ENCODE measurements at regions not wholly inside any gene's neighbourhood (a gene's known extent, or its start where the extent isn't known, plus 50 kb on each side); places are given as distances from the start of the nearest gene placed in this dataset.

DNA sequence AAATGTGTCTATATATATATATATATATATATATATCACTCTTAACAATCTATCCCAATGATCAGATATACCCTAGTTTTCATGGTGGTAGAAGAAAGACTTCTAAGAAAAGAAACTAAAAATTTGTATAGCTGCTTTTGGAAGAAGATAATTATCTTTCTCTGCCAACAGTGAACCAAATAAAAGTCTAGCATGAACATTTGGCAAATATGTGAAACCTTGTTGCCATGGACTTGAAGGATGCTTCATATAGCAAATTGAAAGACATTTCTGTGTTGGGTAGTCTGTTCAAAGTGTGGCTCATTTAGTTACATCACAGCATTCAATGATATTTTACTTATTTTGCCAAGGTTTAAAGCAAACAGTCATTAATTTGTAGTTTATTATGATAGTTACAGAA is 219.9 kb upstream of the NECTIN3 start:
- ATAC-seq = no peak
- Histone ChIP-seq H3K27ac (ENCODE audit: low read length) (no peak overlapping the region), H3K27me3 (ENCODE audit: control insufficient read depth, insufficient read depth, low read length) (no peaks in the 10 kb centered on the region), H3K4me3 (ENCODE audit: low read length) (no peak overlapping the region), H3K9me3 (ENCODE audit: control insufficient read depth, insufficient read depth, low read length) (no peaks in the 10 kb centered on the region), H3K36me3 (ENCODE audit: control insufficient read depth, insufficient read depth, low read length) (no peaks in the 10 kb centered on the region), H3K4me1 (ENCODE audit: control insufficient read depth, insufficient read depth, low read length) (no peaks in the 10 kb centered on the region)
- H3K27me3 Mint-ChIP-seq (ENCODE audit: low read depth in 2 of 2) = no peaks in the 10 kb centered on the region
- H3K4me3 Mint-ChIP-seq = no peak overlapping the region
- no peaks in the 10 kb centered on the region for H3K36me3 Mint-ChIP-seq
- intact Hi-C loops (cut with micrococcal nuclease) = no loop called here
- H3K27ac Mint-ChIP-seq = no peak overlapping the region
- TF ChIP-seq, protein P1, sequence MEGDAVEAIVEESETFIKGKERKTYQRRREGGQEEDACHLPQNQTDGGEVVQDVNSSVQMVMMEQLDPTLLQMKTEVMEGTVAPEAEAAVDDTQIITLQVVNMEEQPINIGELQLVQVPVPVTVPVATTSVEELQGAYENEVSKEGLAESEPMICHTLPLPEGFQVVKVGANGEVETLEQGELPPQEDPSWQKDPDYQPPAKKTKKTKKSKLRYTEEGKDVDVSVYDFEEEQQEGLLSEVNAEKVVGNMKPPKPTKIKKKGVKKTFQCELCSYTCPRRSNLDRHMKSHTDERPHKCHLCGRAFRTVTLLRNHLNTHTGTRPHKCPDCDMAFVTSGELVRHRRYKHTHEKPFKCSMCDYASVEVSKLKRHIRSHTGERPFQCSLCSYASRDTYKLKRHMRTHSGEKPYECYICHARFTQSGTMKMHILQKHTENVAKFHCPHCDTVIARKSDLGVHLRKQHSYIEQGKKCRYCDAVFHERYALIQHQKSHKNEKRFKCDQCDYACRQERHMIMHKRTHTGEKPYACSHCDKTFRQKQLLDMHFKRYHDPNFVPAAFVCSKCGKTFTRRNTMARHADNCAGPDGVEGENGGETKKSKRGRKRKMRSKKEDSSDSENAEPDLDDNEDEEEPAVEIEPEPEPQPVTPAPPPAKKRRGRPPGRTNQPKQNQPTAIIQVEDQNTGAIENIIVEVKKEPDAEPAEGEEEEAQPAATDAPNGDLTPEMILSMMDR (IDR thresholded peaks at IDR 0.05) = no peak
- H3K9me3 Mint-ChIP-seq = peaks cover 8 to 9% of the 10 kb centered on the region in 2 donors
- no peak for DNase-seq
- no peaks in the 10 kb centered on the region for H3K4me1 Mint-ChIP-seq

DNA sequence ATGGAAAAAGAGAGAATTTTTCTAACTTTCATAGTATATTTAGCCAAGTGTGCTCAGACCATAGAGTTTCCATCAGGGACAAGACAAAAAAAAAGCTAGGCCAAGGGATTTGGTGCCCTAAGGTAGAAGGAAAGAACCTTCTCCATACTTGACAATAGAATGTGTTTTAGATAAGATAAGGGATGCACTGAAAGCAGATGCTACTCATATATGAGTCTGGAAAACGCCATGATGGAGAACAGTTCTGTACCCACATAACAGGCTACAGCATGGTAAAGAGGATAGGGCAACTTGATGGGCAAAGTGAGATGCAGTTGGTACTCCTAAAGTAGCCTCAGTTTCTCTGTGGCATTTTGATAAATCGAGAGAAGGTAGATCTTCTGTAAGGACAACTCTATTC is 216.4 kb upstream of the NECTIN3 start:
- DNase-seq (no peak), ATAC-seq (no peak)
- 88% methylated on average over 2 of the region's 2 CpGs for WGBS (ENCODE audit: insufficient coverage)
- Mint-ChIP-seq H3K4me1 (no peaks in the 10 kb centered on the region), H3K36me3 (no peaks in the 10 kb centered on the region), H3K27ac (no peak overlapping the region), H3K27me3 (ENCODE audit: low read depth in 2 of 2) (no peaks in the 10 kb centered on the region), H3K4me3 (no peak overlapping the region), H3K9me3 (peaks cover 6 to 9% of the 10 kb centered on the region in 2 donors)
- Histone ChIP-seq H3K27me3 (ENCODE audit: control insufficient read depth, insufficient read depth, low read length) (no peaks in the 10 kb centered on the region), H3K27ac (ENCODE audit: low read length) (no peak overlapping the region), H3K4me1 (ENCODE audit: control insufficient read depth, insufficient read depth, low read length) (no peaks in the 10 kb centered on the region), H3K9me3 (ENCODE audit: control insufficient read depth, insufficient read depth, low read length) (no peaks in the 10 kb centered on the region), H3K4me3 (ENCODE audit: low read length) (no peak overlapping the region), H3K36me3 (ENCODE audit: control insufficient read depth, insufficient read depth, low read length) (no peaks in the 10 kb centered on the region)
- TF ChIP-seq, protein P1 (IDR thresholded peaks at IDR 0.05) = no peak
- intact Hi-C loops (cut with micrococcal nuclease) = no loop called here

DNA sequence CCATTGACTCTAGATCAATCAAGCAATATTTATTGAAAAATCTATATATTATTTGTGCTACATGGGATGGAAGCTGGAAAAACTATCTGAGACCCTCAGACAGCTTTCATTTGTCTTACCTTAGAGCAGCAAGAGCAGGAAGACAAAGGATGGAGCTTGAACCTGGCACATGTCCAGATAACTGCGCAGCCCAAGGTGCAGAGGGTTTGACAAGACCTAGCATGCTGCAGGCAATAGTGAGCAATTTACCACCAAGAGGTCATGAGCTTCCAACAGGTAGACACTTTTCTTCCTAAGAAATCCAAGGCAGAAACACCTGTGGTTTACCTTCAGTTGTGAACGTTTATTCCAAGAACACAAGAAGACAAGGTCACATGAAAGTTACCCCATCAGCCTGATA is 214.7 kb upstream of the NECTIN3 start:
- TF ChIP-seq, protein P1 (IDR thresholded peaks at IDR 0.05) = no peak
- Mint-ChIP-seq H3K36me3 (no peaks in the 10 kb centered on the region), H3K27me3 (ENCODE audit: low read depth in 2 of 2) (no peaks in the 10 kb centered on the region), H3K27ac (no peak overlapping the region), H3K4me1 (no peaks in the 10 kb centered on the region), H3K4me3 (no peak overlapping the region), H3K9me3 (peaks cover 4 to 6% of the 10 kb centered on the region in 2 donors)
- Histone ChIP-seq H3K27me3 (ENCODE audit: control insufficient read depth, insufficient read depth, low read length) (no peaks in the 10 kb centered on the region), H3K4me3 (ENCODE audit: low read length) (no peak overlapping the region), H3K9me3 (ENCODE audit: control insufficient read depth, insufficient read depth, low read length) (no peaks in the 10 kb centered on the region), H3K4me1 (ENCODE audit: control insufficient read depth, insufficient read depth, low read length) (no peaks in the 10 kb centered on the region), H3K27ac (ENCODE audit: low read length) (no peak overlapping the region), H3K36me3 (ENCODE audit: control insufficient read depth, insufficient read depth, low read length) (no peaks in the 10 kb centered on the region)
- DNase-seq = no peak
- ATAC-seq = no peak
- 95% methylated on average over 2 of the region's 2 CpGs for WGBS (ENCODE audit: insufficient coverage)
- intact Hi-C loops (cut with micrococcal nuclease) = no loop called here

DNA sequence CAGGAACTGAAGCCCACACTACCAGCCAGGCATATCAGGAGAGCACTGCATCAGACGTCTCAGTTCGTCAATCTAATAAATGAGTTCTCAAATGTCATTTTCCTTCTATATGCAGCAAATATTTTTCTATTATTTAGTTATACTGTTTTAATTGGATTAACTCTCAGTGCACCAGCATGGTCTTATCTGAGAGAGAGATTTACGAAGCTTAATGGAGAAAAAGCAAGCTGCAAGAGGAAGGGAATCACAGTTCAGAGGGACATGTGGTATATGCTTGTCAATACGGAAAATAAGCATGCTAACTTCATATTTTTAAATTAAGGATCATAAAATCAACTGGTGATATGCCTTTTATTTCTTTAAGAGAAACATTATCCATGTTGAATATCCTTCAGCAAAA is 213.1 kb upstream of the NECTIN3 start:
- 78% methylated on average over 1 of the region's 4 CpGs for WGBS (ENCODE audit: insufficient coverage)
- H3K4me3 ChIP-seq (ENCODE audit: low read length) = no peak overlapping the region
- H3K4me1 ChIP-seq (ENCODE audit: control insufficient read depth, insufficient read depth, low read length) = no peaks in the 10 kb centered on the region
- H3K36me3 ChIP-seq (ENCODE audit: control insufficient read depth, insufficient read depth, low read length) = no peaks in the 10 kb centered on the region
- intact Hi-C loops (cut with micrococcal nuclease) = no loop called here
- no peaks in the 10 kb centered on the region for H3K27me3 ChIP-seq (ENCODE audit: control insufficient read depth, insufficient read depth, low read length)
- H3K4me1 Mint-ChIP-seq = no peaks in the 10 kb centered on the region
- H3K27ac ChIP-seq (ENCODE audit: low read length) = no peak overlapping the region
- H3K9me3 ChIP-seq (ENCODE audit: control insufficient read depth, insufficient read depth, low read length) = no peaks in the 10 kb centered on the region
- DNase-seq (no peak), ATAC-seq (no peak)
- TF ChIP-seq, protein P1 (IDR thresholded peaks at IDR 0.05) = no peak
- H3K27ac Mint-ChIP-seq = no peak overlapping the region
- no peaks in the 10 kb centered on the region for H3K36me3 Mint-ChIP-seq
- H3K9me3 Mint-ChIP-seq = peaks cover 3 to 4% of the 10 kb centered on the region in 2 donors
- H3K27me3 Mint-ChIP-seq (ENCODE audit: low read depth in 2 of 2) = no peaks in the 10 kb centered on the region
- no peak overlapping the region for H3K4me3 Mint-ChIP-seq
